ENCODE measurements at regions not wholly inside any gene's neighbourhood (a gene's known extent, or its start where the extent isn't known, plus 50 kb on each side); places are given as distances from the start of the nearest gene placed in this dataset.
A peak's percentile ranks its signal among the peaks of the same experiment; 100 is the strongest.

DNA sequence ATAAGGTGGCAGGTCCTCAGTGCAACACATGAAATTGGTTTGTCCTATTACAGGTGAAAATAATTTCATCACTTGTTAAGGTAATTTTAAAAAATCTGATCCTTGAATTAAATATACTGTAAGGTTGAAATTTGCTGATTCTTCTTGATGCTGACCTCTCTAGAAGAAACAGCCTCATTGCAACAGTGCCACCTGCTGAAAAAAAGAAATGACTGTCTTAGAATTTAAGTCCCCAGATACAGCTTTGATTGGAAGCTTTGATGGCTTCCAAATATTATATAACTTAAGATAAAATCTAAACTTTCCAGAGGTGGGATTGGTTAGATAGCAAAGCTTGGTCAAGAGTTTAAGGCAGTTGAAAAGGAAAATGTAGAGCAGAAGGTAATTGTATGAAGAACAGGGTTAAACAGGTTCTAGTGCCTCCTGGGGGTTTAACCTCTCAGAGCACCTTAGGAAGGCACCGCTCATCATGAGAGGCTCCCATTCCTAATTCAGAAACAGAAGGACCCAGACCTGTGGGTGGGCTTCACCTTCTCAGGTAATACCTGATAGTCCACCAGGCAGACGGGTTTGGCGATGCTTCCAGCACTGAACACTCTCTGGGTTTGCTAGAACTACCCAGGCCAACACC, 401.0 kb downstream of the PAX1 start:
- no peak overlapping the region for H3K4me3 ChIP-seq (ENCODE audit: low read depth, low read length)
- TF ChIP-seq, protein P1, sequence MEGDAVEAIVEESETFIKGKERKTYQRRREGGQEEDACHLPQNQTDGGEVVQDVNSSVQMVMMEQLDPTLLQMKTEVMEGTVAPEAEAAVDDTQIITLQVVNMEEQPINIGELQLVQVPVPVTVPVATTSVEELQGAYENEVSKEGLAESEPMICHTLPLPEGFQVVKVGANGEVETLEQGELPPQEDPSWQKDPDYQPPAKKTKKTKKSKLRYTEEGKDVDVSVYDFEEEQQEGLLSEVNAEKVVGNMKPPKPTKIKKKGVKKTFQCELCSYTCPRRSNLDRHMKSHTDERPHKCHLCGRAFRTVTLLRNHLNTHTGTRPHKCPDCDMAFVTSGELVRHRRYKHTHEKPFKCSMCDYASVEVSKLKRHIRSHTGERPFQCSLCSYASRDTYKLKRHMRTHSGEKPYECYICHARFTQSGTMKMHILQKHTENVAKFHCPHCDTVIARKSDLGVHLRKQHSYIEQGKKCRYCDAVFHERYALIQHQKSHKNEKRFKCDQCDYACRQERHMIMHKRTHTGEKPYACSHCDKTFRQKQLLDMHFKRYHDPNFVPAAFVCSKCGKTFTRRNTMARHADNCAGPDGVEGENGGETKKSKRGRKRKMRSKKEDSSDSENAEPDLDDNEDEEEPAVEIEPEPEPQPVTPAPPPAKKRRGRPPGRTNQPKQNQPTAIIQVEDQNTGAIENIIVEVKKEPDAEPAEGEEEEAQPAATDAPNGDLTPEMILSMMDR (IDR thresholded peaks at IDR 0.05; ENCODE audit: insufficient read depth, low read length) = peak; percentile 65
- DNase-seq (ENCODE audit: low read depth) = peak; percentile 75

DNA sequence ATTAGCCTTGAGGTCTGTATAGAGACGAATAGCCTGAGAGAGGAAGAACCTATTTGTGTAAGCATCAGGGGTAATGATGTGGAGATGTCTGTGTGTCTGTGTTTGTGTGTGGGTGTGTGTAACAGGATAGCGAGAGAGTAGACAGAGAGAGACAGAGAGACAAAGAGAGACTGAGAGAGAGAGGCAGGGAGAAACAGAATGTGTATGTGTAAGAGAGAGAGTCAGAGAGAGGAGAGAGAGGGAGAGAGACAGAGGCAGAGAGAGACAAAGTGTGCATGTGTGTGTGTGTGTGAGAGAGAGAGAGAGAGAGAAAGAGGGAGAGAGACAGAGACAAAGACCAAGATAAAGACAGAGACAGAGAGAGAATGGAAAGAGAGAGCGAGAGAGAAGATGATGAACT, 396.1 kb downstream of the PAX1 start:
- TF ChIP-seq, protein P1 (IDR thresholded peaks at IDR 0.05; ENCODE audit: insufficient read depth, low read length) = no peak
- H3K4me3 ChIP-seq (ENCODE audit: low read depth, low read length) = no peak overlapping the region
- DNase-seq (ENCODE audit: low read depth) = no peak

DNA sequence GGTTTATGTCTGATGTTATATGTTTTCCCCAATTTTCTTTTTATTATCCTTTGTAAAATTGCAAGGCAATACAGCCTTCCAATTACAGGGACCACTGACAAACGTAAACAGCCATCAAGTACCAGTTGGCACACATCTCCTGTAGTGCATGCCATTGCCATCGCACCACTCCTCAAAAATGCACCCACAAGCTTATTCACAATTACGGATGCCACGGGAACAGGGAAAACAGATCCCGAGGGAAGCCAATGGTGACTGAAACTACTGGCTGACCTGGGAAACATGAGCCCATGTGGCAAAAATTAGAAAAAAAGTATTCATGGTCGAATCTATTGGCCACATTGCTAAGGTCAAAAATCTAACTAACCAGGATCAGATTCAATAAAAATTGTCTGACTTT, 395.2 kb downstream of the PAX1 start:
- H3K4me3 ChIP-seq (ENCODE audit: low read depth, low read length) = no peak overlapping the region
- TF ChIP-seq, protein P1 (IDR thresholded peaks at IDR 0.05; ENCODE audit: insufficient read depth, low read length) = no peak
- DNase-seq (ENCODE audit: low read depth) = no peak

DNA sequence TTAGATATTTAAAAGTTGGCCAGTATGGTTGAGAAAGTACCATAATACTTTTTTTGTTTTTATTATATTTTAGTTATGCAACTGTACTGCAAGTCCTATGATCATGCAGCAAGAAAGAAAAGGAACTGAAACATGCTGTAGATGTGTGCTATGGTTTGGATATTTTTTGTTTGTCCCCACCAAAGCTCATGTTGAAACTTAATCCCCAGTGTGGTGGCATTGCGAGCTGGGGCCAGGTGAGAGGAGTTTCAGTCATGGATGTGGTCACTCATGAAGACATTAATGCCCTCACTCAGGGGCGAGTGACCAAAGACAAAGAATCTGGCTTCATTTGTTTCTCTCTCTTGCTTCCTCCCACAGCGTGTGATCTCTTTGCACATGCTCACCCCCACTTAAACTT, 393.9 kb downstream of the PAX1 start:
- TF ChIP-seq, protein P1 (IDR thresholded peaks at IDR 0.05; ENCODE audit: insufficient read depth, low read length) = no peak
- no peak for DNase-seq (ENCODE audit: low read depth)

DNA sequence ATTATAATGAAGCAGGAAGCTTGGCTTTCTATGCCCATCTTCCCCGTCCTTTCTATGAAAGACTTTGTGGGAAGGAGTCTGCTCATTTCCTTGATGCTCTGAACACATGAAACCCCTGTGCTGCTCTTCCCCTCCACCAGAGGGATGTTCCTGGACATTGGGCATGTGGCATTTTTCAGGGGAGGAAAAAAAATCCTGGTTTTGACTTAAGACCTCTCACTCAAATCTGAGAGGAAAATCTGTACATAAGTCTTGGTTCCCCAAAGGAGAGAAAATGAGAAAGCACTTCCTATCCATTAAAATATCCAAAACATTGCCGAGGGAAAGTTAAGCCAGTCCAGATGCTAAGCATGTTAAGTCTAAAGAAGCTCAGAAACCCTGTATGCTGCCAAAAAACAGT, 393.0 kb downstream of the PAX1 start:
- DNase-seq (ENCODE audit: low read depth) = no peak
- TF ChIP-seq, protein P1 (IDR thresholded peaks at IDR 0.05; ENCODE audit: insufficient read depth, low read length) = no peak
- H3K4me3 ChIP-seq (ENCODE audit: low read depth, low read length) = no peak overlapping the region

More for the DNA sequence above, 393.9 kb downstream of the PAX1 start:
- H3K4me3 ChIP-seq (ENCODE audit: low read depth, low read length) = no peak overlapping the region

- no peak overlapping the region for H3K4me3 ChIP-seq (ENCODE audit: low read depth, low read length)
- DNase-seq (ENCODE audit: low read depth) = no peak
- TF ChIP-seq, protein P1 (IDR thresholded peaks at IDR 0.05; ENCODE audit: insufficient read depth, low read length) = no peak
Observed at GRCh38 chr20:22093122-22093521, 387.7 kb downstream of the PAX1 start.

GRCh38 chr20:22088882-22089281, 383.4 kb downstream of the PAX1 start:
- no peak overlapping the region for H3K4me3 ChIP-seq (ENCODE audit: low read depth, low read length)
- TF ChIP-seq, protein P1 (IDR thresholded peaks at IDR 0.05; ENCODE audit: insufficient read depth, low read length) = no peak

More at GRCh38 chr20:22088882-22089281, 383.4 kb downstream of the PAX1 start:
- no peak for DNase-seq (ENCODE audit: low read depth)

All from fibroblast of the aortic adventitia (primary cell).